ENCODE measurements at regions not wholly inside any gene's neighbourhood (a gene's known extent, or its start where the extent isn't known, plus 50 kb on each side); places are given as distances from the start of the nearest gene placed in this dataset.
"Not testable (repeated sequence)": the region's sequence is repeated elsewhere in the genome, so short reads cannot be mapped to it uniquely, and the experiment has no call there.

DNA sequence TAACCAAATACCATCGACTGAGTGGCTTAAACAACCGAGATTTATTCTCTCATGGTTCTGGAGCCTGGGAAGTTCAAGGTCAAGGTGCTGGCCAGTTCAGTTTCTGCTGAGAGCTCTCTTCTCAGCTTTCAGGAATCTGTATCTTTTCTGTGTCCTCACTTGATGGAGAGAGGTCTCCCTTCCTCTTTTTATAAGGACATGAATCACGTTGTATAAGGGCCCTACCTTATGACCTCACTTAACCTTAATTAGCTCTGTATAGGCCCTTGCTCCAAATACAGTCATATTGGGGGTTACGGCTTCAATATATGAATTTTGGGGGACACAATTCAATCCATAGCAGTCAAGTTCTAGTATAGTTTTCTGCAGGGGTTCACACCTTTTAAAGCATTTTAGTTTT lies 135.2 kb upstream of the ADO start:
- DNase-seq, result no peak

DNA sequence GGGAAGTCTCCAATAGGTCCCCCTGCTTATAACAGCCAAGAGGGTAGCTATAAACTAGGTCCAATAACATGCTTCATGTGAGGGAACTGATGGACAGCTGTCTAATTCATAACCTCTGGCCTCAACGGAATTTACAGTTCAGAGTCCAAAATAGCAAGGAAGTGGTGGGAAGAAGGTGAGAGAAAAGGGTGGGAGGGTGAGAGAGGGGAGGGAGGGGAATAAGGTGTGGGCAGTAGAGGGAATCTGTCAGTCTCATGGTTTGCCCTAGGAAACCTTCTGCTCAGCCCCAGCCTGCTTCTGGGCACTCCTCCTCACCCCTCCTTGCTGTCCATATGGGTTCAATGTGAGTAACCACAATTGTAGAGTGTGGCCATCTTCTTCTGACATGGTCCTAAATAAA lies 133.4 kb upstream of the ADO start:
- no peak for DNase-seq

DNA sequence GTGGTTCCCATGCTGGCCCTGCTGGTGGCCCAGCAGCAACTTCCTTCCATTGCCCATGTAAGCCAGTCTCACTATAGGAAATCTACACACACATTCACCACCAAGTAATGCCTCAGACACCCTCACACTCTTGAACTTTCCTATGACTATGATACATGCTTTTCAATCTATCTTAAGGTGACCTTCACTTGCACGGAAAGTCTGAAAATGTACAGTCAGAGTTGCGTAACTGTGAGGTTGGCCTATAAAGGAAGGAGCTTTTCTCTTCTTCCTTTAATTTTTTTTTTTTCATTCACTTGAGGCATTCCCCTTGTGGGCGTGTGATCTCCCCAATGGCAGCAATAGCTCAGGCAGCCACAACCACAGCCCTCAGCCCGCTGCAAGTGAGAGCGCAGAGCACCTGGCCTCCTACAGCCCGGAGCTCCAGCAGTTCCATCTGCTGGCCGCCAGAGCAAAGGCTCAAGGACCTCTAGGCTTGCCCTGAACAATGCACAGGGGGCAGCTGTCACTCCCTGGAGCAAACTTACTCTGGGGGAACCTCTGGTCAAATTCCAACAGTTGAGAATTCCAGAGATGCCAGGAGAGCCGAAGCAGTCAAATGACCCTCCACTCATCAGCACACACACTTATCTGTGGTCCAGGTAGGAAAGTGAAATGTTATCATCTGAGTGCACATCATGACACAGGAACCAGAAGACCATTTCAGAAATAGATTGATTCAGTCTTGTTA lies 123.1 kb upstream of the ADO start:
- DNase-seq, result no peak

DNA sequence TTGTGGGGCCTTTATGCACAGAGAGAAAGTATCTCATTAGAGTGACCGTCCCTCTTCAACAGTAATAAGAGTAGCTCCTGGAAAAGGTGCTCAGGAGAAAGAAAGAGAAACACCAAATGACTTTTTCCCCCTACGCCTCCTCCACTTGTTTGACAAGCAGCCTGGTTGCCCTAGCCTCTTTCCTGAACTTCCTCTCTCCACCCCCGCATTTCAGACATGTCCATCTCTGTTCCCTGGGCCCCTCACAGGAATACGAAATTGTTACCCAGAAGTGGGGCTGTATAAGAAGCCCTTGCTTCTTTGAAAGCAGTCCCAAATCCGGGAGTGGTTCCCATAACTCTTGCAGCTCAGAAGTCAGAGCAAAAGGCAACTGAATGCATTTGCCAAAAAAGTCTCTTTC lies 119.6 kb upstream of the ADO start:
- no peak for DNase-seq

- DNase-seq, result no peak
Observed at GRCh38 chr10:62687230-62687748, 117.2 kb upstream of the ADO start.

GRCh38 chr10:62688971-62689700 lies 115.4 kb upstream of the ADO start:
- no peak for DNase-seq

GRCh38 chr10:62689712-62690111 lies 114.8 kb upstream of the ADO start:
- DNase-seq, result no peak

- DNase-seq, result no peak
Observed at GRCh38 chr10:62690703-62691102, 113.8 kb upstream of the ADO start.

GRCh38 chr10:62691336-62691735 lies 113.2 kb upstream of the ADO start:
- no peak for DNase-seq

GRCh38 chr10:62692085-62692484 lies 112.4 kb upstream of the ADO start:
- DNase-seq, result no peak

- DNase-seq, result no peak
Observed at GRCh38 chr10:62693306-62693705, 111.2 kb upstream of the ADO start.

DNA sequence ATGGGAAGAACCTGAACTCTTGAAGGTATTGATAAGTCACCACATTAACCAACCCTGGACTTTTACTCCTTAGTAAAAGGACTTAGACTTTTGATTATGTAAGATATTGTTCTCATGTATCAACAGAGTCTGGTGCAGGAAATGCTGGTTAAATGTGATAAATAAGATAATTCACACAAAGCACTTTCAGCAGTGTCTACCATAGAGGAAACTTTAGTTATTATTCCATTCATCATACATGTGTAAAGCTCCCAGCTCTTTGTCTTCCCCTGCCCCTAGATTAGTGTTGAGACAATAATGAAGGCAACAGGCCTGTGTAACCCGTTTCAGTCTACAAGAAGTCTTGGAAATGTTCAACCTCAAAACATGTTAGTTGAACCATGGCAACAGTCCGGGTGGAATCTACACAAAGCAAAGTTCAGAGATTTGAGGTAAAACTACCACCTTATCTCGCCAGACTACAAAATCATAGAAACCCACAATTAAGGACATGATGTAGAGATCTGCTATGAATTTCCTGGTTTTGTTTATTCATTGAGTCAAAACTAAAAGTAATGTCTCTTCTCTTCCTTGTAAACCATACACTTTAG lies 109.9 kb upstream of the ADO start:
- no peak for DNase-seq

DNA sequence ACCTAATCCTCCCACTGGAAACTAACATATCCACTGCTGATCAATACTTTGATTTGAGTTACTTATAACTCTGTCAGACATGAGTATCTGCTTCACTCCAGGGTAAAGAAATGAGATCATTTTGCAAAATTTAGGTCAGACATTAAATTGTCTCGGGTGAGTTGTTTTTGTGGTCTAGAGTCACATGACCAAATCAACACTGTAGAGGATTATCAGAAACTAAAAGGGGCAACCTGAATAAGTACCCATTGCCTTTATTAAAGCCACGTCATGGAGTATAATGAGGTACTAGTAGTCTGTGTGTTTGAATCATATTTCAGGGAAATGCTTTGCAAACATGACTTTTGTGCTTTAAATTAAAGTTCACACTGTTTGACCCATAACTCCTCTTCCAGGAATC lies 107.7 kb upstream of the ADO start:
- DNase-seq, result no peak

DNA sequence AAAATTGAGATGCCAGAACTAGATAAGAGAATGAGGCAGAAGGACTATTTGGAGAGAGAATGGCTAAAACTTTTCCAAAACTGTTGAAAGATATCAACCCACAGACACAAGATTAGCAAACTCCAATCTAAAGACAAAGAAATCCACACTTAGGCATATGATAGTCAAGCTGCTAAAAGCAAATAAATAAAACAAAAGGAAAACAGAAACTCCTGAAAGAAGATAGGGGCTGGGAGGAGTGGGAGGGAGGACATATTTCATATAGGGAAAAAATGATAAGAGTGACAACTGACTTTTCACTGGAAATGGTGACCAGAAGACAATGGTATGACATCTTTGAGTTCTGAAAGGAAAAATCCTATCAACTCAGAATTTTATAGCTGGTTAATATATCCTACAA lies 105.4 kb upstream of the ADO start:
- no peak for DNase-seq

GRCh38 chr10:62704121-62704520 lies 100.4 kb upstream of the ADO start:
- not testable (repeated sequence) for DNase-seq

DNA sequence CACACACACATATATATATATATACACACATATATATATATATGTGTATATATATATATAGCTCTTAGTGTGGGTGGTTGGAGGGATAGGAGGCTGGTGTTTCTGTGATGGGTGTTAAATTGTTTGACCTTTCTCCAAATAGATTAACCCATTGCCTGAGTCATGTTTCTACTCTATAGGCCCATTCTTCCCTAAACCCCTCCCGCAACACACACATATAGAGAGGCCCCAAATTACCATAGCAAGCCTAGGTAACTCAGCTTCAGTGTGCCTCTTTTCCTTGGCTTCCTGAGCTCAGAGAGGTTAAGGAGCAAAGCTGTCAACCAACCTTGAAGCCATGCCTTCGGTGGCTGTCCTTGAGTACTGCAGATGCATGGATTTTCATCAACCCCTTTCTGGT lies 98.7 kb upstream of the ADO start:
- DNase-seq, result no peak

GRCh38 chr10:62707810-62708209 lies 96.7 kb upstream of the ADO start:
- no peak for DNase-seq

GRCh38 chr10:62708569-62708968 lies 96.0 kb upstream of the ADO start:
- DNase-seq, result no peak

DNA sequence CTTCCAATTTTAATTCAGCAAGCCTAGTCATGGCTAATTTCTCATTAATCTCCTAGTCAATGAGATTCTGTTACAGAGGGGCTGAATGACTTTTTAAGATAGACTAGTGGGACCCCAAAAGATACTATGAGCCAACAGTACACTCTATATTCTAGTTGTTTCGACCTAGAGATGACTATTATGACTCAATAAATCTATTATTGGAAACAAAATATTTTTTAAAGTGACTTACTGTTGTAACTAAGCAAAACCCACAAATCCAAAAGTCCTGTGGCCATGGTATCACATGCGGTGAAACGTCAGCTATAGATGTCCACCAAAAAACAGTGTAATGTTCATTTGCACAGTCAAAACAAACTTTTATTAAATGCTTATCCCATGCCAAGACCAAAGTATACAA lies 95.3 kb upstream of the ADO start:
- DNase-seq, result no peak

DNA sequence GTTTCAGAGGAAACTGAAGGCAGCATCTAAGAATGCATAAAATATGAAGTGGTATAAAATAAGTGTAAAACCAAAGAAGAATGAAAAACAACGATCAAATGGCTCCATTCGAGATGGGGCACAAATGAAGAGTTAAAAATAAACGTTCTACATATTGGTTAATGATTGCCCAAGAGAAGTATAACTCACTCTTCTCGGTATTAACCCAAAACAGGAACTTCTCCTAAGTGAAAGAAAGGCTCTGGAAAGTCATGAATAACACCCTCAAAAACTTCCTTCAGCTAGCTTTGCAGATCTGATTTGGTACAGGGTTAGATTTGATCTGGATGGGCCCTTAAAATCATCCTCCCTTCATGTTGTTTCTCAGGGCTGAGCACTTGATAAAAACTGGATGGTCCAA lies 94.3 kb upstream of the ADO start:
- DNase-seq, result no peak

GRCh38 chr10:62715383-62715782 lies 89.1 kb upstream of the ADO start:
- no peak for DNase-seq

DNA sequence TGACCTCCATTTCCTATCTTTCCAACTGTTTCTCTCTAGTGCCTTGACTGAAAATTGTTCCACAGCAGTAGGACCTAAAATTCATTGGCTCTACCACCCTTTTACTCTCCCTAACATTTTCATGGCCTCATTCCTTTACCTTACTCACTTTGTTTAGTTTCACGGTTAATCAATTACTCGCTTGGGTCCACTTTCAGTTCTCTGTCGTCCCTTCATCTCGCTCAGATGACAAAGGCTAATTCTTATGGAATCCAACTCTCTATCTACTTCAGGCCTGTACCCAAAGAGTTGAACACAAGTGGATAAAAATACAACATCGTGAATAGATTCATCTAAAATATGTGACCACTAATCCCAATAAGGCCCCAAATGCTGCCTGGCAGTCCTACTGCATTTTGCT lies 85.9 kb upstream of the ADO start:
- DNase-seq, result no peak

DNA sequence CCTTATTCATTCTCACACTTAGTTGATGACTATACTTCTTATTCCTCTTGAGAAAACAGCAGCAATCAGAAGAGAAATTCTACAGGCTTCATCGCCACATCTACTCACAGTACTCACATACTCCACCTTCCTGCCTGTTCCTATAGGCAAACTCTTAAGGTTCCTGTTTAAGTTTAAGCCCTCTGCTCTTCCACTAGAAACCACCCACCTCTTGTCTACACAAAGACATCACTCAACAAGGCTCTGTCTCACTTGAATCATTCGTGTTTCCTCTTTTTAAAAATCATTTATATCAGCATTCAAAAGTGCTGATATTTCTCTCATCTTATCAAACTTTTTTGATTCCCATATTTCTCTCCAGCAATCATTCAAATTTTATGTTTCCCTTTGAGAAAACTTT lies 85.5 kb upstream of the ADO start:
- no peak for DNase-seq

DNA sequence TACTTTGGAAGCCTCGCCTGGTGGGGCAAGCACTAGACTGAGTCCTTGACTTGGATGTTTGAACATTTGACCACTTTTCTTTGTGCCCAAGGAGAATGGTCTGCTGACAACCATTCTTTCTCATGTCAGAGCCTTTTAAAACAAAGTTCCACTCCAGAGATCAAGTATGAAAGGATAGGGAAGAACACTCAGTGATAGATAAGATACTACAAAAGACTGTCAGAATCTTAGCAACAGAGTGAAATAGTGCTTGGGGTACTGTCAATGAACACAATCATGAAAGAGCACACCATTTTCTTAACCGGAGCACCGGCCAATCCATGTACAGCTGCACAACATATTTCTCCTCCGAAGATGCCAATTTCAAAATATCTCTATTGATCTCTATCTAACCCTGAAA lies 82.8 kb upstream of the ADO start:
- DNase-seq, result no peak
